ENCODE measurements at regions not wholly inside any gene's neighbourhood (a gene's known extent, or its start where the extent isn't known, plus 50 kb on each side); places are given as distances from the start of the nearest gene placed in this dataset.

GRCh38 chr1:5333291-5333690 lies 658.9 kb downstream of the NPHP4 start:
- Histone ChIP-seq H3K27ac (ENCODE audit: low read depth, low read length) (no peak overlapping the region), H3K4me2 (ENCODE audit: low read length) (no peak overlapping the region), H3K9me2 (replicated peaks; ENCODE audit: control insufficient read depth, low read length) (no peaks in the 10 kb centered on the region), H3K9me3 (ENCODE audit: control insufficient read depth, insufficient read depth, low read length) (no peaks in the 10 kb centered on the region), H3K36me3 (ENCODE audit: control insufficient read depth, low read length) (no peaks in the 10 kb centered on the region), H4K20me1 (ENCODE audit: control insufficient read depth, insufficient read depth, low read depth, low read length) (no peaks in the 10 kb centered on the region), H3K4me3 (ENCODE audit: low read length) (no peak overlapping the region), H3F3A (ENCODE audit: control insufficient read depth, insufficient read depth) (no peaks in the 10 kb centered on the region), H3K27me3 (ENCODE audit: control insufficient read depth, low read length) (no peaks in the 10 kb centered on the region), H3K4me1 (ENCODE audit: control insufficient read depth, low read length) (no peaks in the 10 kb centered on the region), H3K79me2 (ENCODE audit: control insufficient read depth, low read length) (no peaks in the 10 kb centered on the region)
- no peak for TF ChIP-seq EZH2phosphoT487 (IDR thresholded peaks at IDR 0.05; ENCODE audit: borderline replicate concordance, low read length)
- TF ChIP-seq, protein P1, sequence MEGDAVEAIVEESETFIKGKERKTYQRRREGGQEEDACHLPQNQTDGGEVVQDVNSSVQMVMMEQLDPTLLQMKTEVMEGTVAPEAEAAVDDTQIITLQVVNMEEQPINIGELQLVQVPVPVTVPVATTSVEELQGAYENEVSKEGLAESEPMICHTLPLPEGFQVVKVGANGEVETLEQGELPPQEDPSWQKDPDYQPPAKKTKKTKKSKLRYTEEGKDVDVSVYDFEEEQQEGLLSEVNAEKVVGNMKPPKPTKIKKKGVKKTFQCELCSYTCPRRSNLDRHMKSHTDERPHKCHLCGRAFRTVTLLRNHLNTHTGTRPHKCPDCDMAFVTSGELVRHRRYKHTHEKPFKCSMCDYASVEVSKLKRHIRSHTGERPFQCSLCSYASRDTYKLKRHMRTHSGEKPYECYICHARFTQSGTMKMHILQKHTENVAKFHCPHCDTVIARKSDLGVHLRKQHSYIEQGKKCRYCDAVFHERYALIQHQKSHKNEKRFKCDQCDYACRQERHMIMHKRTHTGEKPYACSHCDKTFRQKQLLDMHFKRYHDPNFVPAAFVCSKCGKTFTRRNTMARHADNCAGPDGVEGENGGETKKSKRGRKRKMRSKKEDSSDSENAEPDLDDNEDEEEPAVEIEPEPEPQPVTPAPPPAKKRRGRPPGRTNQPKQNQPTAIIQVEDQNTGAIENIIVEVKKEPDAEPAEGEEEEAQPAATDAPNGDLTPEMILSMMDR (IDR thresholded peaks at IDR 0.05; ENCODE audit: low read depth, low read length, poor library complexity, severe bottlenecking), result no peak

DNA sequence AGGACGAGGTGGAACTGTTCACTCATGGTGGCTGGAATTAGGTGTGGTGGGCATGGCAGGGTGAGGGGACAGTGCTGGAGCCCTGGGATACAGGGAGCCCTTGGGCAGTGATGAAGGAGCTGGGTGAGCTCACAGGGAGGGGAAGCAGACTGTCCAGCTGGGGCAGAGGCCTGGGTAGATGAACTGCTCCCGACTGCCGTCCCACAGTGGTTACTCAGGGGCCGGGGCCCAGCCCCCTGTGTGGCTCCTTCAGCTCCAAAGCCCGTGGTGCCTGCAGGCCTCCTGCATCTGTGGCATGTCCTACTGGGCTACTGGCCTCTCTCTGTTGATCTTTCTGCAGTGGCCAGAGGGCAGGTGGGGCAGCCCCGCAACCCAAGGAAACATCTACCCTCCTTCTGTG lies 661.1 kb downstream of the NPHP4 start:
- Histone ChIP-seq H3K4me1 (ENCODE audit: control insufficient read depth, low read length) (no peaks in the 10 kb centered on the region), H3K9me3 (ENCODE audit: control insufficient read depth, insufficient read depth, low read length) (no peaks in the 10 kb centered on the region), H3K79me2 (ENCODE audit: control insufficient read depth, low read length) (no peaks in the 10 kb centered on the region), H3K9me2 (replicated peaks; ENCODE audit: control insufficient read depth, low read length) (no peaks in the 10 kb centered on the region), H3K4me2 (ENCODE audit: low read length) (no peak overlapping the region), H3K27ac (ENCODE audit: low read depth, low read length) (no peak overlapping the region), H4K20me1 (ENCODE audit: control insufficient read depth, insufficient read depth, low read depth, low read length) (no peaks in the 10 kb centered on the region), H3K4me3 (ENCODE audit: low read length) (no peak overlapping the region), H3F3A (ENCODE audit: control insufficient read depth, insufficient read depth) (no peaks in the 10 kb centered on the region), H3K27me3 (ENCODE audit: control insufficient read depth, low read length) (no peaks in the 10 kb centered on the region), H3K36me3 (ENCODE audit: control insufficient read depth, low read length) (no peaks in the 10 kb centered on the region)
- TF ChIP-seq, protein P1 (IDR thresholded peaks at IDR 0.05; ENCODE audit: low read depth, low read length, poor library complexity, severe bottlenecking), result no peak
- TF ChIP-seq EZH2phosphoT487 (IDR thresholded peaks at IDR 0.05; ENCODE audit: borderline replicate concordance, low read length), result no peak

DNA sequence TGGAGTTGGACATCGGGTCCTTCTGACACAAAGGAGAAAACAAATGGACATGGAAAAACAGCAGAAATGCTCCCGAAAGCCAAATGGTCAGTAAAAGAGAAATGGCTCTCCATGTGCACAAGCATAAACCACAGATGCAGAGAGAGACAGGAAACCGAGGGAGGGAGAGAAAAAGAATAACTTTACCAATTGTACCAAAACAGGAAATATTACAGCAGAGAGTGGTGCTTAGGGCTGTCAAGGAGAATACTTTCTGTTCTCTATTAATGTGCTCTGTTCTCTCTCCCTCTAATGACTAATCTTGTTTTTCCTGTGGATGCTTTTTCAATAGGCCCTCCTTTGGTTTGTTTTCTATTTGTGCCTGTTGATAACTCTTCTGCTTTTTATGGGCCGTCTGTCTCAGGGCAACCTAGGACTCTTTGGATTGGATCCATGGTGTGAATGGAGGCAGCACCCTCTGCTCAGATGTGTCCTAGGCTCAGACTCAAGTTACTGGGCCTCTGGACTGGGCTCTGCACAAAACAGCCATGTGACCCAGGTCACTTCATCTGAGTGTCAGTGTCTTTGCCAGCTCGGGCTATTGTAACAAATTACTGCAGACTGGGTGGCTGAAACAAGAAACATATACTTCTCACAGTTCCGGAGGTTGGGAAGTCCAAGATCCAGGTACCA lies 663.0 kb downstream of the NPHP4 start:
- Histone ChIP-seq H3K9me2 (replicated peaks; ENCODE audit: control insufficient read depth, low read length) (no peaks in the 10 kb centered on the region), H3K27me3 (ENCODE audit: control insufficient read depth, low read length) (no peaks in the 10 kb centered on the region), H3K4me3 (ENCODE audit: low read length) (no peak overlapping the region), H3K4me2 (ENCODE audit: low read length) (no peak overlapping the region), H3K79me2 (ENCODE audit: control insufficient read depth, low read length) (no peaks in the 10 kb centered on the region), H3K27ac (ENCODE audit: low read depth, low read length) (no peak overlapping the region), H3K4me1 (ENCODE audit: control insufficient read depth, low read length) (no peaks in the 10 kb centered on the region), H3F3A (ENCODE audit: control insufficient read depth, insufficient read depth) (no peaks in the 10 kb centered on the region), H4K20me1 (ENCODE audit: control insufficient read depth, insufficient read depth, low read depth, low read length) (no peaks in the 10 kb centered on the region), H3K36me3 (ENCODE audit: control insufficient read depth, low read length) (no peaks in the 10 kb centered on the region), H3K9me3 (ENCODE audit: control insufficient read depth, insufficient read depth, low read length) (no peaks in the 10 kb centered on the region)
- TF ChIP-seq, protein P1 (IDR thresholded peaks at IDR 0.05; ENCODE audit: low read depth, low read length, poor library complexity, severe bottlenecking), result no peak
- no peak for TF ChIP-seq EZH2phosphoT487 (IDR thresholded peaks at IDR 0.05; ENCODE audit: borderline replicate concordance, low read length)

Measured in DOHH2 (cell line).